ENCODE measurements at regions not wholly inside any gene's neighbourhood (a gene's known extent, or its start where the extent isn't known, plus 50 kb on each side); places are given as distances from the start of the nearest gene placed in this dataset.
"Not testable (repeated sequence)": the region's sequence is repeated elsewhere in the genome, so short reads cannot be mapped to it uniquely, and the experiment has no call there.

GRCh38 chr4:171308661-171309060 lies 504.5 kb upstream of the GALNTL6 start:
- TF ChIP-seq TAF1 (IDR thresholded peaks at IDR 0.05; ENCODE audit: borderline replicate concordance, low read depth, low read length), result no peak
- no peak for TF ChIP-seq POLR2A (IDR thresholded peaks at IDR 0.05; ENCODE audit: low read depth, low read length)
- TF ChIP-seq POLR2AphosphoS5 (IDR thresholded peaks at IDR 0.05; ENCODE audit: low read depth, low read length), result no peak
- FAIRE-seq (no peak), DNase-seq (ENCODE audit: insufficient read length) (no peak)

- not testable (repeated sequence) for FAIRE-seq; DNase-seq (ENCODE audit: insufficient read length)
These were observed 515.0 kb upstream of the GALNTL6 start for GRCh38 chr4:171298048-171298718.

- DNase-seq (ENCODE audit: insufficient read length) (no peak), FAIRE-seq (no peak)
- TF ChIP-seq TAF1 (IDR thresholded peaks at IDR 0.05; ENCODE audit: borderline replicate concordance, low read depth, low read length), result no peak
- no peak for TF ChIP-seq POLR2A (IDR thresholded peaks at IDR 0.05; ENCODE audit: low read depth, low read length)
- TF ChIP-seq POLR2AphosphoS5 (IDR thresholded peaks at IDR 0.05; ENCODE audit: low read depth, low read length), result no peak
These were observed 524.3 kb upstream of the GALNTL6 start for GRCh38 chr4:171288816-171289432.

GRCh38 chr4:171281359-171281758 lies 531.8 kb upstream of the GALNTL6 start:
- FAIRE-seq, result no peak
- TF ChIP-seq TAF1 (IDR thresholded peaks at IDR 0.05; ENCODE audit: borderline replicate concordance, low read depth, low read length), result no peak
- no peak for TF ChIP-seq POLR2AphosphoS5 (IDR thresholded peaks at IDR 0.05; ENCODE audit: low read depth, low read length)
- no peak for TF ChIP-seq POLR2A (IDR thresholded peaks at IDR 0.05; ENCODE audit: low read depth, low read length)
- no peak for DNase-seq (ENCODE audit: insufficient read length)

DNA sequence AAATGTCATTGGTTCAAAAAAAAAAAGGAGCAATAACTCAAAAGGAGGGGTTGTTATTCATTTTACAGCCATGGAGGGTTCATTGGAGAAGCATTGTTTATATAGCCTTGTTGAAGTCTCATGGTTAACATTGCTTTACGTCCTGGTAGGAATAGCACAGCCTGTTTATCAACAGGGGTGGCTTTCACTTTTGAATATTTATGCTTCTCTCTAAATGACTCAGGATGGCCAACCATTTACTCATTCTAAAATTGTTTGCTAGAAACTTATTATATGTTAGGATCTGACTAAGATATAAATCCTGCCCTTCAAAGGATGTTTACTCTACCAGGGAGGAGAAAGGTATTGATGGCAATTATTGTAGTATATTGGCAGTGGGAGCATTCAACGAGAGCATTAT lies 534.1 kb upstream of the GALNTL6 start:
- FAIRE-seq, result no peak
- no peak for DNase-seq (ENCODE audit: insufficient read length)
- TF ChIP-seq POLR2AphosphoS5 (IDR thresholded peaks at IDR 0.05; ENCODE audit: low read depth, low read length) (no peak), POLR2A (IDR thresholded peaks at IDR 0.05; ENCODE audit: low read depth, low read length) (no peak), TAF1 (IDR thresholded peaks at IDR 0.05; ENCODE audit: borderline replicate concordance, low read depth, low read length) (no peak)

GRCh38 chr4:171266671-171267070 lies 546.5 kb upstream of the GALNTL6 start:
- FAIRE-seq (no peak), DNase-seq (ENCODE audit: insufficient read length) (no peak)
- no peak for TF ChIP-seq POLR2A (IDR thresholded peaks at IDR 0.05; ENCODE audit: low read depth, low read length)
- no peak for TF ChIP-seq TAF1 (IDR thresholded peaks at IDR 0.05; ENCODE audit: borderline replicate concordance, low read depth, low read length)
- TF ChIP-seq POLR2AphosphoS5 (IDR thresholded peaks at IDR 0.05; ENCODE audit: low read depth, low read length), result no peak

GRCh38 chr4:171265190-171265818 lies 547.9 kb upstream of the GALNTL6 start:
- no peak for TF ChIP-seq POLR2AphosphoS5 (IDR thresholded peaks at IDR 0.05; ENCODE audit: low read depth, low read length)
- TF ChIP-seq TAF1 (IDR thresholded peaks at IDR 0.05; ENCODE audit: borderline replicate concordance, low read depth, low read length), result no peak
- TF ChIP-seq POLR2A (IDR thresholded peaks at IDR 0.05; ENCODE audit: low read depth, low read length), result no peak
- DNase-seq (ENCODE audit: insufficient read length) (no peak), FAIRE-seq (no peak)

DNA sequence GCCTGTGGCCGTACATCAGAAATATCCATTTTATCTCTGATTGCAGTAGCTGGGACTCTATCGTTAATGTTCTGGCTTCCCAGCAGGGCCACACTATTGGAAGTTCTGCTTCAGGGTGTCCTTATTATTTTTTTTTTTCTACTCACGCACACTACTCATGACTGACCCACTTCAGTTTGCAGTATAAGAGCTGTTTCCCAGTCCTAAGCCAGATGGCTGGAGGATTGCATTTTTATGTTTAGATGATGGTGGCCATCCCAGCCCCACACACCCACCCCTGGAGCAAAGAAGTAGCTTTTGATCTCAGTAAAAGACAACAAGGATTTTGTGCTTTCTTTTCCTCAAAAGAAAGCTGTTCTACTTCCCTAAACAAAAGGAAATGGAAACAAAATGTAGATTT lies 557.0 kb upstream of the GALNTL6 start:
- FAIRE-seq (no peak), DNase-seq (ENCODE audit: insufficient read length) (no peak)
- TF ChIP-seq POLR2AphosphoS5 (IDR thresholded peaks at IDR 0.05; ENCODE audit: low read depth, low read length), result no peak
- TF ChIP-seq TAF1 (IDR thresholded peaks at IDR 0.05; ENCODE audit: borderline replicate concordance, low read depth, low read length), result no peak
- TF ChIP-seq POLR2A (IDR thresholded peaks at IDR 0.05; ENCODE audit: low read depth, low read length), result no peak

DNA sequence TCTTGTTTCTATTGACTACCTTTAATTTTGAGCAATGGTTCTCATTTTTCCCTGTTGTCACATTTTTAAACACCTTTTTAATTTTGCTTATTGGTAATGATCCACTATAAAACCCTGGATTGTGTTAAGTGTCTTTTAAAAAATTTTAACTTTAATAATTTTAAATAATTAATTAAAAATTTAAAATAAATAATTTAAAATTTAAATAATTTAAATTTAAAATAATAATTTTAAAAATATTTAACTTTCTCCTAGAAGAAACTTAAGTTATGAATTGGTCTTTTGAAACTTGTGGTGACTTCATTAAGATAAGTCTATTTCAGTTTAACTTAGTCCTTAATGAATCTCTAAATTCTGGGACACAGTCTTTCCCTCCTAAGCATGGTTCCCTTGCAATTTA lies 566.3 kb upstream of the GALNTL6 start:
- no peak for TF ChIP-seq TAF1 (IDR thresholded peaks at IDR 0.05; ENCODE audit: borderline replicate concordance, low read depth, low read length)
- TF ChIP-seq POLR2AphosphoS5 (IDR thresholded peaks at IDR 0.05; ENCODE audit: low read depth, low read length), result no peak
- TF ChIP-seq POLR2A (IDR thresholded peaks at IDR 0.05; ENCODE audit: low read depth, low read length), result no peak
- no peak for FAIRE-seq
- DNase-seq (ENCODE audit: insufficient read length), result no peak

GRCh38 chr4:171242831-171243230 lies 570.4 kb upstream of the GALNTL6 start:
- no peak for FAIRE-seq
- no peak for DNase-seq (ENCODE audit: insufficient read length)
- no peak for TF ChIP-seq POLR2A (IDR thresholded peaks at IDR 0.05; ENCODE audit: low read depth, low read length)
- TF ChIP-seq TAF1 (IDR thresholded peaks at IDR 0.05; ENCODE audit: borderline replicate concordance, low read depth, low read length), result no peak
- no peak for TF ChIP-seq POLR2AphosphoS5 (IDR thresholded peaks at IDR 0.05; ENCODE audit: low read depth, low read length)

DNA sequence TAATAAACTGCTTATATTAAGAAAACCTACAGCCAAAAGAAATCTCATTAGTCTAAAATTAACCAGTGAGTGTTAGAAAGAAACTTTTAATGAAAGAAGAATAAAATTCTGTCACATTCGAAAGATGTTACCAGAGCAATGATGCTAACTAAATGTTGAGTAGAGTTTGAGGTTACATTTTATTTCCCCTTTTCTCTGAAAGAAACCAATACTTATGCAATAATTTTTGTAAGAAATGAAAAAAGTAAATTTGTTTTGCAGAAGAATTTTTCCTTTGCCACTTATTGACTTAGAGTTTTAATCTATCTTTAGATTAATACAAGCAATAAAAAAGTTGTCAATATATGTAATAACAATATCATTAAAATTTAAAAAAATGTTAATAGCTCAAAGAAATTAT lies 574.0 kb upstream of the GALNTL6 start:
- no peak for FAIRE-seq
- no peak for TF ChIP-seq TAF1 (IDR thresholded peaks at IDR 0.05; ENCODE audit: borderline replicate concordance, low read depth, low read length)
- TF ChIP-seq POLR2AphosphoS5 (IDR thresholded peaks at IDR 0.05; ENCODE audit: low read depth, low read length), result no peak
- TF ChIP-seq POLR2A (IDR thresholded peaks at IDR 0.05; ENCODE audit: low read depth, low read length), result no peak
- DNase-seq (ENCODE audit: insufficient read length), result no peak

- TF ChIP-seq TAF1 (IDR thresholded peaks at IDR 0.05; ENCODE audit: borderline replicate concordance, low read depth, low read length) (no peak), POLR2AphosphoS5 (IDR thresholded peaks at IDR 0.05; ENCODE audit: low read depth, low read length) (no peak), POLR2A (IDR thresholded peaks at IDR 0.05; ENCODE audit: low read depth, low read length) (no peak)
- no peak for DNase-seq (ENCODE audit: insufficient read length)
- FAIRE-seq, result no peak
These were observed 577.7 kb upstream of the GALNTL6 start for GRCh38 chr4:171235521-171235920.

DNA sequence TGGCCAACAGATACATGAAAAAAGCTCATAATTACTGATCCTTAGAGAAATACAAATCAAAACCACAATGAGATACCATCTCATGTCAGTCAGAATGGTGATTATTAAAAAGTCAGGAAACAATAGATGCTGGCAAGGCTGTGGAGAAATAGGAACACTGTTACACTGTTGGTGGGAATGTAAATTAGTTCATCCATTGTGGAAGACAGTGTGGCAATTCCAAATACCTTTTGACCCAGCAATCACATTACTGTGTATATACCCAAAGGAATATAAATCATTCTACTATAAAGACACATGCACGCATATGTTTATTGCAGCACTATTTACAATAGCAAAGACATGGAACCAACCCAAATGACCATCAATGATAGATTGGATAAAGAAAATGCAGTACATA lies 583.9 kb upstream of the GALNTL6 start:
- not testable (repeated sequence) for DNase-seq (ENCODE audit: insufficient read length); FAIRE-seq
